ENCODE measurements at regions not wholly inside any gene's neighbourhood (a gene's known extent, or its start where the extent isn't known, plus 50 kb on each side); places are given as distances from the start of the nearest gene placed in this dataset.
"Not testable (repeated sequence)": the region's sequence is repeated elsewhere in the genome, so short reads cannot be mapped to it uniquely, and the experiment has no call there.

DNA sequence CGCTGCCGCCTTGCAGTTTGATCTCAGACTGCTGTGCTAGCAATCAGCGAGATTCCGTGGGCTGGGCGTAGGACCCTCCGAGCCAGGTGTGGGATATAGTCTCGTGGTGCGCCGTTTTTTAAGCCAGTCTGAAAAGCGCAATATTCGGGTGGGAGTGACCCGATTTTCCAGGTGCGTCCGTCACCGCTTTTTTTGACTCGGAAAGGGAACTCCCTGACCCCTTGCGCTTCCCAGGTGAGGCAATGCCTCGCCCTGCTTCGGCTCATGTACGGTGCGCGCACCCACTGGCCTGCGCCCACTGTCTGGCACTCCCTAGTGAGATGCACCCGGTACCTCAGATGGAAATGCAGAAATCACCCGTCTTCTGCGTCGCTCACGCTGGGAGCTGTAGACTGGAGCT lies 512.1 kb upstream of the GRID2 start:
- H3K27ac Mint-ChIP-seq; CTCF ChIA-PET; DNase-seq; POLR2A ChIA-PET; H3K4me3 Mint-ChIP-seq; H3K9me3 Mint-ChIP-seq; H3K36me3 Mint-ChIP-seq (ENCODE audit: low read depth); H3K4me1 Mint-ChIP-seq; H3K27me3 Mint-ChIP-seq: not testable (repeated sequence)

DNA sequence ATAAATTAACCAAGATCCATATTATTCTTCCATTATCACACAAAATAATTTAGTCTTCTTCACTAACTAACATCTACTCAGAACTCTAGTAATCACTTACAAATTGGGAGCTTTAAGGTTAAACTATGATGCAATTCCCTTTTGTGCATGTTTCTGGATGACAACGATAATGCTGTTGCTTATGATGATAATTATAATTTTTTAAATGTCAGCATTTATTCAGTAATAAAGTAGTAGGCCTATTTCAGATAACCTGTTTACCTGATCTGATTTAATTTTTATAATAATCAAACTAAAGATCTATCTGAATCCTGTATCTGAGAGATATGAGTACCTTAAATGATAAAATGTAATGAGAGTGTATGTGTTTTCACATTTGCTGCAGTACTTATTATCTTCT lies 507.8 kb upstream of the GRID2 start:
- no peak overlapping the region for H3K4me3 Mint-ChIP-seq

DNA sequence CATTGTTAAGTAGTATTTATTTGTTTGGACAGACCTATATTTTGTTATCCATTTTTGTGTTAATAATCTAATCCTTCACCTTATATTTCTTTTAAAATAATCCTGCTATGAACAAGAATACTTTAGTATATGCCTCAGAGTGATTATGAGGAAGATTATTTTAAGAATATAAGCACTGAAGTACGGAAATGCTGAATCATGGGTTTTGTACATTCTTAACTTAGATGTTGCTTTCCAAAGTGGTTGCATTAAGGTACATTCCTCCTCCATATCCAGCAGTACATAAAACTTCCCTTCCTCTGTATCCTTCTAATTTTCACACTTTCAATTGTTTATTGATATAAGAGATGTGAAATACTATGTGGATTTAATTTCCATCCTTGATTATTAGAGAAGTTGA lies 491.4 kb upstream of the GRID2 start:
- no peaks in the 10 kb centered on the region for H3K36me3 Mint-ChIP-seq (ENCODE audit: low read depth)
- ChIA-PET POLR2A (no interaction called here), CTCF (no interaction called here)
- no peaks in the 10 kb centered on the region for H3K4me1 Mint-ChIP-seq
- DNase-seq = no peak
- H3K27ac Mint-ChIP-seq = no peak overlapping the region
- H3K9me3 Mint-ChIP-seq = peaks cover 3% of the 10 kb centered on the region
- H3K27me3 Mint-ChIP-seq = no peaks in the 10 kb centered on the region
- H3K4me3 Mint-ChIP-seq = no peak overlapping the region

More for the DNA sequence above, 507.8 kb upstream of the GRID2 start:
- Mint-ChIP-seq H3K27ac (no peak overlapping the region), H3K9me3 (peaks cover 3% of the 10 kb centered on the region), H3K27me3 (no peaks in the 10 kb centered on the region), H3K36me3 (ENCODE audit: low read depth) (no peaks in the 10 kb centered on the region), H3K4me1 (no peaks in the 10 kb centered on the region)
- DNase-seq = no peak
- ChIA-PET CTCF (no interaction called here), POLR2A (no interaction called here)

DNA sequence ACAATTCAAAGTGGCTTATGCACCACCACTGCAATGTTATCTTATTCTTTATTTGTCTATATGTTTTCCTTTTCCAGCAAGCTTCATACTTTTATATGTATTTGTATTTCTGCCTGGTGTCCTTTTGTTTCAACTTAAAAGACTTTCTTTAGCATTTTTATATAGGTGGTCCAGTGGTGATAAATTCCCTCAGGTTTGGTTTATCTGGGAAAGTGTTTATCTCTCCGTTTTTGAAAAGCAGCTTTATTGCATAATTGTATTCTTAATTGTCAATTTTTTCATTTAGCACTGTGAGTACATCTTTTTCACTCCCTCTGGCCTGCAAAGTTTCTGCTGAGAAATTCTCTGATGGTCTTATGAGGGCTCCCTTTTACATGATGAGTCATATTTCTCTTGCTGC lies 479.0 kb upstream of the GRID2 start:
- ChIA-PET CTCF (no interaction called here), POLR2A (no interaction called here)
- Mint-ChIP-seq H3K4me1 (no peaks in the 10 kb centered on the region), H3K36me3 (ENCODE audit: low read depth) (no peaks in the 10 kb centered on the region), H3K9me3 (peaks cover 11% of the 10 kb centered on the region), H3K27me3 (no peaks in the 10 kb centered on the region), H3K27ac (no peak overlapping the region), H3K4me3 (no peak overlapping the region)
- no peak for DNase-seq

DNA sequence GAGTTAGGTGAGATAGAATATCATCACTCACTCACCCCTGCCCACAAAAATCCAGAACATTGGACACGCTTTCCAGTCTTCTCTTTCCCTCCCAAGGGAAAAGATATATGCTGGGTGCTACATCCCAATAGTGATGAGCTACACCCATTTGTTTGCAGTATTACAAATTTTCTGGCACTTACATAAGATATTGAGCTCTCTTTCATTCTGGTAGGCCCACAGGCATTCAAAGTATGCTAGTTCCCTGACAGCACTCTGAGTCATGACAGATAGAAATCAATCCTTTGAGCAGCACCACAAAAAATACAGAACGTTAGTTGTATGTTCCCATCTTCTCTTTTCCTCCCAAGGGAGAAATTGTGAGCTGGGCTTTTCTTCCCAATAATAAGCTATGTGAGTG lies 477.6 kb upstream of the GRID2 start:
- Mint-ChIP-seq H3K4me1 (no peaks in the 10 kb centered on the region), H3K36me3 (ENCODE audit: low read depth) (no peaks in the 10 kb centered on the region), H3K9me3 (peaks cover 11% of the 10 kb centered on the region), H3K27me3 (no peaks in the 10 kb centered on the region), H3K27ac (no peak overlapping the region), H3K4me3 (no peak overlapping the region)
- no peak for DNase-seq
- ChIA-PET POLR2A (no interaction called here), CTCF (no interaction called here)

DNA sequence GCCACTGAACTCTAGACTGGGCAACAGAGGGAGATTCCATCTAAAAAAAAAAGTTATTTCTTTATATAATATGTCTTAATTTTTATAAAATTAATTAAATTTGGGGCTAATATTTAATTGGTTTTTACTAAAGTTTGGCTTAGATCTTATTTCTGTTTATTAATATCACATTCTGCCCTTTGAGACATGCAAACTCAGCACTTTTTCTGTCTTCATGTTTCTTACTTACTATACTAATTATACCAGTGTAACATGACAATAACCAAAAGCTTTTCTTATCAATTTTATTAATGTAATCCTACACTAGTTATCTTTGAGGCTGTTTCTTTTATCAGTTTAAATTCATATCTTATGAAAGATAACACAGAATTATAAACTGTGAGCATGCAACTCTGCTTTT lies 475.9 kb upstream of the GRID2 start:
- Mint-ChIP-seq H3K4me1 (no peaks in the 10 kb centered on the region), H3K9me3 (peaks cover 12% of the 10 kb centered on the region), H3K27me3 (no peaks in the 10 kb centered on the region), H3K4me3 (no peak overlapping the region), H3K36me3 (ENCODE audit: low read depth) (no peaks in the 10 kb centered on the region), H3K27ac (no peak overlapping the region)
- CTCF ChIA-PET = no interaction called here
- POLR2A ChIA-PET = no interaction called here
- no peak for DNase-seq

DNA sequence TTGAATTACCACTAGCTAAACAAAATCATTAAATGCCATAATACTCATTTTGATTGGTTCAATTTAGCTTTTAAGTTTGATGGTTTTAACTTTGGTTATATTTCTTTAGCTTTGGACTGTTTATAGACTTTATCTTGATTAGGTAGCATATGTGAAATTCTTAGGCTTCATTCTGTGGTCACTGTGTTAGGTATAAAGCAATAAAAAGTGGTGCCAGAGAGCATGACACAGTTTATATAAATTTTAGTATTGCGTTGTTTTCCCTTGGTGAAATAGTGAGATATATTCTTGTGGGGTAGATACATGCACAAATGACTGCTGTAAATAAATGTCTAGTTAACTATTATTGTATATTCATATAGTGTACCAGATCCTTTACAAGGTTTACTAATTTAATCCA lies 474.2 kb upstream of the GRID2 start:
- Mint-ChIP-seq H3K4me3 (no peak overlapping the region), H3K36me3 (ENCODE audit: low read depth) (no peaks in the 10 kb centered on the region), H3K27me3 (no peaks in the 10 kb centered on the region), H3K4me1 (no peaks in the 10 kb centered on the region), H3K9me3 (peaks cover 27% of the 10 kb centered on the region), H3K27ac (no peak overlapping the region)
- DNase-seq = no peak
- ChIA-PET POLR2A (no interaction called here), CTCF (no interaction called here)

DNA sequence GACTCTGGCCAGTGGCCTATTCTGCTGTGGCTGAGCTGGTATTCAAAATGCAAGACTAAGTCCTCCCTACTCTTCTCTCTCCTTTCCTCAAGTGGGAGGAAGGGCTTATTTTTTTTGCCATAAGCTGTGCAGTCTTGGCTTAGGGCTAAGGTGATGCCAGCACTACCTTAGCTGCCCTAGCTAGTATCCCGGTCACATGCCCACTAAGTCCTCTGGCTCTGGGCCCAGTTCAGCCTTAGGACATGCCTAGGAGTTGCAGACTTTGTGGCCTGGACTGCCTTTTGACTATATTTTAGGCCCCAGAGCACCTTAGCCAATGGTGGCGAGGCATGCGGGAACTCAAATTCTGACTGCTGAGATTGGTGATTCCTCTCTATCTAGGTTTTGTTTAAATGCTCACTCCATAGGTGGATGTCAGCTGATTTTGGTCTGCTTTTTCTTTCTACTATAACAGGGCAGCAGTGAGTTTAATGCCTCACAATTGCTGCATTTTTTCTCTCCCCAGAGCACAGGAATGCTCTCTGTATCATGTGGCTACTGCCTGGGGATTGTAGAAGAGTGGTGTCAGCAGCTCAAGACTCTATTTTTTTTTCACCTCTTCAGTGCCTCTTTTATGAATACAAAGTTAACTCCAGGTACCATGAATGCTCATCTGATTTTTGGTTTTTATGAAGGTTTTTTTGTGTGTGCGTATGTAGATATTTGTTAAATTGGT lies 472.9 kb upstream of the GRID2 start:
- CTCF ChIA-PET = no interaction called here
- Mint-ChIP-seq H3K36me3 (ENCODE audit: low read depth) (no peaks in the 10 kb centered on the region), H3K9me3 (peaks cover 28% of the 10 kb centered on the region), H3K4me1 (no peaks in the 10 kb centered on the region), H3K27ac (no peak overlapping the region), H3K4me3 (no peak overlapping the region), H3K27me3 (no peaks in the 10 kb centered on the region)
- DNase-seq = no peak
- POLR2A ChIA-PET = no interaction called here

DNA sequence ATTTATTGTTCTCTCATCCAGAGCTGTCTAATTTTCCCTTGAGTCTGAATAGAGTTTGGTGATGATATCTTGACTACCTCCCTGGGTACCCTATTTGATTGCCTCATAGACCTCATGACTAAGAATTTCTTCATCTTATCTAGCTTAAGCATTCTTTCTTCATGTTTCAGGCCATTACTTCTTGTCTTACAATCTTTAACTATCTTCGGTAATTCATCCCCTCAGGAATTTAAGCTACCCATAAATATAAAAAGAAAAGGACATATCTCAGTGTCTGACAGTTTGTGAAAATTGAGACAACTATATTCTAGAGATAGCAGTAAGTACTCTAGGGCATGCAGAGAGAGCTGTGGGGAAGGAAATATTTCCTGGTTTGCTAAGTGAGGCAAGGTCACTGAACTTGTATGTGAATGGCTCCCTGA lies 466.1 kb upstream of the GRID2 start:
- Mint-ChIP-seq H3K27ac (no peak overlapping the region), H3K9me3 (peaks cover 23% of the 10 kb centered on the region), H3K27me3 (no peaks in the 10 kb centered on the region), H3K4me3 (no peak overlapping the region), H3K4me1 (no peaks in the 10 kb centered on the region), H3K36me3 (ENCODE audit: low read depth) (no peaks in the 10 kb centered on the region)
- POLR2A ChIA-PET = no interaction called here
- DNase-seq = no peak
- CTCF ChIA-PET = no interaction called here

DNA sequence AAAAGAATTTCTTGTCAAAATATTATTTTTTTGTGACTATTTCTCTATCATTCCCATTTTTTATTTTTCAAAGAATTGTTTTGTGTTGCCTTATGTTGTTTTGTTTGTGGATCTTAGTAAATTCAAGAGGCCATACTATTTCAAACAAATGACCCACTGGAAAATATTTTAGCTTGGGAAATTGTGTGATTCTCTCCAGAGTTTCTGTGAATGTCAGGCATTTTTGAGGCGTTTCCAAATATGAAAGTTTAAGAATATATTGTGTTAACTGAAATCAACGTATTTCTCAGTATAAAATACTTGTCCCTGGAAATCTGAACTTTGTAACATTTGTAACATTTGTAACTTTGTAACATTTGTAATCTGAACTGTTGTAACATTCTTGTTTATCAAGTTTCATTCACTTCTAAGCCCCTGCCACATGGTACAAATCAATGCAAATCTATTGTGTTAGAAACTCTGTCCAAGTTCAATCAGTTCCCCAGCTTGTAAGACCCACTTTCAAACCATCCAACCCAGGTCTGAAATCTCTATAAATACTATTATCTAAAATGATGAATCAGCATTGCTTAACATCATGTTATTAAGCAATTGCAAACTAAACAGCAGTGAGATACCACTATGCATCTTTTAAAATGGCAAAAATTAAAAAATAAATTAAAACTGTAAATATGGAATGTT lies 465.4 kb upstream of the GRID2 start:
- no peak for DNase-seq
- Mint-ChIP-seq H3K4me3 (no peak overlapping the region), H3K36me3 (ENCODE audit: low read depth) (no peaks in the 10 kb centered on the region), H3K9me3 (peaks cover 19% of the 10 kb centered on the region), H3K4me1 (no peaks in the 10 kb centered on the region), H3K27me3 (no peaks in the 10 kb centered on the region), H3K27ac (no peak overlapping the region)
- CTCF ChIA-PET = no interaction called here
- POLR2A ChIA-PET = no interaction called here

DNA sequence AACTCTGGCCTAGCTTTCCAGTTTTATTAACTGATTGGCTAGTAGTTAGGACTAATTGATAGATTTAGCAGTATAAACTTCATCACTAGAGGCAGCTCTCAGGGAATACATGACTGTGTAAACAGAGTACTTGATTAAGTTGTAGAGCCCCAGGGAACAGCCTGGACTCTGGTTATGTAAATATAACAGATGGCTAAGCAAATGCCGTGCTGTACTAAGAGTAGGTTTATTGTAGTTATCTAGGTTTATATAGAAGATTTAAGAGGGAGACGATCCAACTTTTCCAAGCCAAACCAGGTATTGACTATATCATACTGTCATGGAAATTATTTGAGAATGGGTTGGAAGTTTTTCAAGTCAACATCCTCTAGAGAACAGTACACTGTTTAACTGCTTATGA lies 463.4 kb upstream of the GRID2 start:
- CTCF ChIA-PET = no interaction called here
- no peak overlapping the region for H3K27ac Mint-ChIP-seq

DNA sequence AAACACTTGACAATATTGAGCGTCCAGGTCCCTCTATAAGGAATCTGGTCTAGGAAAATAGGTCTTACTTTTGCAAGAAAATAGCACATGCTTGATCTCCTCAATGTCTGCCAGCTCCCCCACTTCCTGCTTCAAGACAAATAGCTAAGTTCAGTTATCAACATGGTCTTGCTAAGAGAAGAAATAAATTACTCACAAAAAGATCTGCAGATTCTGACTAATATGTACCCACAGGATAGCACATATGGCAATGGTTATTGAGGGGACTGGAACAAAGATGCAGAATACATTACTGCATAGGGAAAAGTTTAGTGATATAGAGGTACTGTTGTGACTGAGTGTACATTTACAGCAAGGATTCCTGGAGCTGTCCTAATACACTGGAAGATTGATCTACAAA lies 457.5 kb upstream of the GRID2 start:
- CTCF ChIA-PET = no interaction called here
- H3K27me3 Mint-ChIP-seq = no peaks in the 10 kb centered on the region
- H3K4me1 Mint-ChIP-seq = no peaks in the 10 kb centered on the region
- POLR2A ChIA-PET = no interaction called here
- no peak overlapping the region for H3K27ac Mint-ChIP-seq
- no peak for DNase-seq
- no peaks in the 10 kb centered on the region for H3K36me3 Mint-ChIP-seq (ENCODE audit: low read depth)
- peaks cover 2% of the 10 kb centered on the region for H3K9me3 Mint-ChIP-seq
- H3K4me3 Mint-ChIP-seq = no peak overlapping the region

More for the DNA sequence above, 463.4 kb upstream of the GRID2 start:
- Mint-ChIP-seq H3K4me1 (no peaks in the 10 kb centered on the region), H3K4me3 (no peak overlapping the region), H3K36me3 (ENCODE audit: low read depth) (no peaks in the 10 kb centered on the region), H3K27me3 (no peaks in the 10 kb centered on the region), H3K9me3 (peaks cover 2% of the 10 kb centered on the region)
- POLR2A ChIA-PET = no interaction called here
- DNase-seq = no peak

DNA sequence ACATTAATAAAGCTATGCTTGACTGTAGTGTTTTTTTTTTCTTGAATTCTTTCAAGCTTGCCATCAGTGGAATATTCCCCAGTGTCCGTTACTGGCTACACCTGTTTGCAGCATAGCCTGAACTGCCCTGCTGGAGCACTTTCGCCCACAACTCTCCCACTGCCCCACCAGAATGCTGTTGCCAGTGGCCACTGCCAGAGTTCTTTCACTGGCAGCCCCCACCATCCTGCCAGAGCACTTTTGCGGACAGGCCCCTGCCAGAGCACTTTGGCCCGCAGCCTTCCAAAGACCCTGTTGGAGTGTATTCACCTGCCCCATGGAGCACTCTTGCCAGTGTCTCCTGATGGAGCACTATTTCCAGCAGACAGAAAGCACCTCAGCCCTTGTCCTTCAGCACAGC lies 452.3 kb upstream of the GRID2 start:
- POLR2A ChIA-PET = no interaction called here
- no peaks in the 10 kb centered on the region for H3K4me1 Mint-ChIP-seq
- no peak overlapping the region for H3K27ac Mint-ChIP-seq
- H3K27me3 Mint-ChIP-seq = no peaks in the 10 kb centered on the region
- CTCF ChIA-PET = no interaction called here
- H3K9me3 Mint-ChIP-seq = peaks cover 3% of the 10 kb centered on the region
- DNase-seq = no peak
- H3K36me3 Mint-ChIP-seq (ENCODE audit: low read depth) = no peaks in the 10 kb centered on the region
- H3K4me3 Mint-ChIP-seq = no peak overlapping the region

DNA sequence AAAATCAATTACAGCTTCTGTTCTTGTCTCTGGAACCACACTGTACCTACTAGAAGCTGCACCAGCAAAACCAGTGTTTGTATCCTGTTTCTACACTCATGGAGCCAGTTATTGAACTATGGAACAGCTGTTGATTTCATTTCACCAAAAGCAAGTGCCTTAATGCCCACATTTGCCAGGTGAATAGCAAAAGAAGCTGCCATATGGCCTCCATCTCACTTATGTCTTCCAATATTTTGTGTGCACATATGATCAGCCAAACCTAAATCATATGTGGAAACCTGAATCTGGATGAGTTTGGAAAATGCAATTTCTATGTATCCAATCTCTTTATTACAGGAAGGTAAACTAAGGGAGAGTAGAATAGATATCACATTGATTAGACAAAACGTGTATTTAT lies 415.8 kb upstream of the GRID2 start:
- no peak overlapping the region for H3K4me3 Mint-ChIP-seq
- DNase-seq = no peak
- H3K9me3 Mint-ChIP-seq = peaks cover 8% of the 10 kb centered on the region
- no peaks in the 10 kb centered on the region for H3K4me1 Mint-ChIP-seq
- ChIA-PET CTCF (no interaction called here), POLR2A (no interaction called here)
- no peak overlapping the region for H3K27ac Mint-ChIP-seq
- H3K27me3 Mint-ChIP-seq = no peaks in the 10 kb centered on the region
- H3K36me3 Mint-ChIP-seq (ENCODE audit: low read depth) = no peaks in the 10 kb centered on the region
